ENCODE measurements at regions not wholly inside any gene's neighbourhood (a gene's known extent, or its start where the extent isn't known, plus 50 kb on each side); places are given as distances from the start of the nearest gene placed in this dataset.

DNA sequence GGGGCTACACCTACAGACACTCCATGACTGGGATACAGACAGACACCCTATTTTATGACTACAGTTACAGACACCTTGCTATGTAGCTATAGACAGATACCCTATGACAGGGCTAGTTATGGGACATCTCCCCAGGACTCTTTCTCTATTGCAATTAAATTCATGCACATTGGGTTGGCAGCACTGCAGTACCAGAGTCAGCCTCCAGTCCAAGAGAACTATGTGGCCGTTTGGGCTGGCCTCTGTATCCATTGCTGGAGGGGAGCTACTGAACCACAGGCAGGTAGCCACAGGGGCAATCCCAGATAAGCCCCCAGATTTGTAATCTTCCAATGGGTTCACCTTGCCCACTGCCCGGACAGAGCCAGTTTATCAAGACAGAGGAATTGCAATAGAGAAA is 108.4 kb upstream of the SPATA16 start:
- Histone ChIP-seq H3K36me3 (no peaks in the 10 kb centered on the region), H3K9me3 (peaks cover 0 to 8% (median 0%) of the 10 kb centered on the region in 8 donors), H3K27me3 (replicated peaks in 1 of 7) (no peaks in the 10 kb centered on the region), H3K27ac (no peak overlapping the region), H3K4me1 (no peaks in the 10 kb centered on the region), H3K4me3 (no peak overlapping the region)
- intact Hi-C loops (cut with DNase I; ENCODE audit: low total_unique reads) = no loop called here
- TF ChIP-seq, protein P1, sequence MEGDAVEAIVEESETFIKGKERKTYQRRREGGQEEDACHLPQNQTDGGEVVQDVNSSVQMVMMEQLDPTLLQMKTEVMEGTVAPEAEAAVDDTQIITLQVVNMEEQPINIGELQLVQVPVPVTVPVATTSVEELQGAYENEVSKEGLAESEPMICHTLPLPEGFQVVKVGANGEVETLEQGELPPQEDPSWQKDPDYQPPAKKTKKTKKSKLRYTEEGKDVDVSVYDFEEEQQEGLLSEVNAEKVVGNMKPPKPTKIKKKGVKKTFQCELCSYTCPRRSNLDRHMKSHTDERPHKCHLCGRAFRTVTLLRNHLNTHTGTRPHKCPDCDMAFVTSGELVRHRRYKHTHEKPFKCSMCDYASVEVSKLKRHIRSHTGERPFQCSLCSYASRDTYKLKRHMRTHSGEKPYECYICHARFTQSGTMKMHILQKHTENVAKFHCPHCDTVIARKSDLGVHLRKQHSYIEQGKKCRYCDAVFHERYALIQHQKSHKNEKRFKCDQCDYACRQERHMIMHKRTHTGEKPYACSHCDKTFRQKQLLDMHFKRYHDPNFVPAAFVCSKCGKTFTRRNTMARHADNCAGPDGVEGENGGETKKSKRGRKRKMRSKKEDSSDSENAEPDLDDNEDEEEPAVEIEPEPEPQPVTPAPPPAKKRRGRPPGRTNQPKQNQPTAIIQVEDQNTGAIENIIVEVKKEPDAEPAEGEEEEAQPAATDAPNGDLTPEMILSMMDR (IDR thresholded peaks at IDR 0.05 in 8 of 11, conservative IDR thresholded peaks at IDR 0.05 in 3 of 11) = no peak
- TF ChIP-seq POLR2AphosphoS5 (IDR thresholded peaks at IDR 0.05) (no peak), POLR2A (IDR thresholded peaks at IDR 0.05) (no peak)
- 73 to 85% (median 75%) methylated on average over 2 of the region's 2 CpGs for WGBS, 5 donors
- DNase-seq = peak; percentile 23

DNA sequence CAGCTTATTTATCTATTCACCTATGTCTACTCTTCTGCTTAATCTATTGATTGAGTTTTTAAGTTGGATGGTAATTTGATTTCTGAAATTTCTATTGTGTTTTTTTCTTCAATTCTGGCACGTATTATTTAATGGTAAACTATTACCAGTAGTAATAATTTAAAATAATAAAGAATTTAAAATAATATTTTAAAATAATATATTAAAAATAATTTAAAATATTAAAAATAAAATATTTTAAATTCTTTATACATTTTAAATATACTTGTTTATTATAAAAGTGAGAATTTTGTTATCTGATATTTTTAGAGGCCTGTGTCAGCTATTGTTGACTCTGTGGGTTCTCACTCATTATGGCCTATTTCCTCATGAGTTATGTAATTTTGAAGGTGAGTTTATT is 100.7 kb upstream of the SPATA16 start:
- Histone ChIP-seq H3K4me1 (no peaks in the 10 kb centered on the region), H3K27me3 (replicated peaks in 1 of 7) (no peaks in the 10 kb centered on the region), H3K4me3 (no peak overlapping the region), H3K27ac (no peak overlapping the region), H3K36me3 (no peaks in the 10 kb centered on the region), H3K9me3 (no peaks in the 10 kb centered on the region)
- intact Hi-C loops (cut with DNase I; ENCODE audit: low total_unique reads) = no loop called here
- 87 to 92% (median 90%) methylated on average over 1 of the region's 1 CpG for WGBS, 5 donors
- no peak for DNase-seq
- no peak for TF ChIP-seq POLR2AphosphoS5 (IDR thresholded peaks at IDR 0.05)
- TF ChIP-seq, protein P1 (IDR thresholded peaks at IDR 0.05 in 8 of 11, conservative IDR thresholded peaks at IDR 0.05 in 3 of 11) = no peak
- TF ChIP-seq POLR2A (IDR thresholded peaks at IDR 0.05) = no peak

DNA sequence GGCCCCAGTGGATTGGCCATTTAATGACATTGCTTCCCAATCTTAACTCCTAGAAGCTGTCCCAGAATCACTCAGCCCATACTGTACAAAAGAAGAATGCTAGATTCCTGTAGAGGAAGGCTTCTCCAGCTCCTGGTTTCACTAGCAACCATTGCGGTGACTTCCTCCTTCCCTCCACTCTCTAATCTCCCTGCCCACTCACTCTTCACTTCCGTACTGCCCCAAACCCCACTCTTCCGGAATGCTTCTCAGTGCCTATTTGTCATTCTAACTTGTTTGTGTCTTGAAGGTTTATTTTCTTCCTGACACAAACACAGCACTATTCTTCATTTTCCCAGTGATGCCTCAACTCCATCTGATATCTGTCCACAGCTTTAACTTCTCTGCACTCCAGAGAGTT is 97.1 kb upstream of the SPATA16 start:
- H3K27me3 ChIP-seq (replicated peaks in 1 of 7) = no peaks in the 10 kb centered on the region
- H3K9me3 ChIP-seq = peaks cover 0 to under 1% (median 0%) of the 10 kb centered on the region in 8 donors
- intact Hi-C loops (cut with DNase I; ENCODE audit: low total_unique reads) = no loop called here
- H3K4me1 ChIP-seq = no peaks in the 10 kb centered on the region
- H3K27ac ChIP-seq = no peak overlapping the region
- whole genome bisulfite sequencing, 5 donors = 38 to 68% (median 48%) methylated on average over 3 of the region's 3 CpGs
- H3K36me3 ChIP-seq = no peaks in the 10 kb centered on the region
- no peak for TF ChIP-seq POLR2A (IDR thresholded peaks at IDR 0.05)
- TF ChIP-seq POLR2AphosphoS5 (IDR thresholded peaks at IDR 0.05) = no peak
- TF ChIP-seq, protein P1 (IDR thresholded peaks at IDR 0.05 in 8 of 11, conservative IDR thresholded peaks at IDR 0.05 in 3 of 11) = no peak
- no peak overlapping the region for H3K4me3 ChIP-seq
- no peak for DNase-seq

DNA sequence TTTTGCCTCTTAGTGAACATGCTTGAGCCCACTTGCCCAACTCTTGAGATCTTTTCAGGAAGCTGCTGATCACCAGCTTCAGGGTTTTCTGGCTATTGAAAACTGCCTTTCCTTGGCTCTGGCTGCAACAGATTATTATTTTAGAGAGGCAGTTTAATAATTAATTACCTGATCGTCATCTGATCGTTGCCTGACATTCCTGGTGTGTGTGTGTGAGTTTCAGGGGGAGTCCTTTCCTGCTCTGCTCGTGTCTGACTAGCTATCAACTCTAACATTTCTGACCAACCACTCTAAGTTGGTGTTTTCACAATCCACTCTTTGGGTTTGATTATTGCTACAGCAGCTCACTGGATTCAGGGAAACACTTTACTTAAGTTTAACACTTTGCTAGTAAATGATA is 84.3 kb upstream of the SPATA16 start:
- H3K36me3 ChIP-seq = no peaks in the 10 kb centered on the region
- H3K9me3 ChIP-seq = peaks cover 0 to 20% (median 7%) of the 10 kb centered on the region in 8 donors
- H3K4me3 ChIP-seq = no peak overlapping the region
- no peak for DNase-seq
- no peaks in the 10 kb centered on the region for H3K4me1 ChIP-seq
- no peaks in the 10 kb centered on the region for H3K27me3 ChIP-seq (replicated peaks in 1 of 7)
- WGBS, 5 donors = 64 to 79% (median 71%) methylated on average over 3 of the region's 3 CpGs
- no peak overlapping the region for H3K27ac ChIP-seq
- TF ChIP-seq POLR2A (IDR thresholded peaks at IDR 0.05) = no peak
- TF ChIP-seq POLR2AphosphoS5 (IDR thresholded peaks at IDR 0.05) = no peak
- intact Hi-C loops (cut with DNase I; ENCODE audit: low total_unique reads) = no loop called here

DNA sequence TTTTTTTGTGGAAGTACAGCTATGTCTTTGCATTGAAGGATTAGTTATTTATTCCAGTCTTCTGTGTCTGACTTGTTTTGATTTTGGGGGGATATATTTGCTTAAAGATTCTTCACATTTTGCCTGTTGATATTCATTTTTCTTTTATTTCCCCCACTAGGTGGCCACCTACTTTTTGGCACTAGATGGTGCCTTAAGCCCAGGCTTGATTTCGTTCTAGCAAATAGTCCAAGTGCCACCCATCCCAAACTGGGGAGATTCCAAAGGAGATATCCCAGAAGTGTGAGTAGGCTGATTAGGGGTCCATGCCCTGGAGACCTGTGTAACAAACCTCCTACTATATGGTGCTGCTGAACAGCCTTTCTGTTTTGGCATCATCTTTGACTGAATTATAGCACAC is 80.0 kb upstream of the SPATA16 start:
- Histone ChIP-seq H3K9me3 (peaks cover 0 to 35% (median 16%) of the 10 kb centered on the region in 8 donors), H3K36me3 (no peaks in the 10 kb centered on the region), H3K27me3 (replicated peaks in 1 of 7) (no peaks in the 10 kb centered on the region), H3K4me1 (no peaks in the 10 kb centered on the region), H3K27ac (no peak overlapping the region), H3K4me3 (no peak overlapping the region)
- WGBS, 5 donors = 53 to 73% (median 63%) methylated on average over 1 of the region's 1 CpG
- no peak for DNase-seq
- TF ChIP-seq, protein P1 (IDR thresholded peaks at IDR 0.05 in 8 of 11, conservative IDR thresholded peaks at IDR 0.05 in 3 of 11) = no peak
- no peak for TF ChIP-seq POLR2A (IDR thresholded peaks at IDR 0.05)
- TF ChIP-seq POLR2AphosphoS5 (IDR thresholded peaks at IDR 0.05) = no peak
- intact Hi-C loops (cut with DNase I; ENCODE audit: low total_unique reads) = no loop called here
